T-helper 2 cell treated with Interferon-gamma antibody and Interleukin-4, amounts not matched to agents 100 ng/mL and 5 ng/mL, for 36 hours (primary cell): ENCODE measurements at regions not wholly inside any gene's neighbourhood (a gene's known extent, or its start where the extent isn't known, plus 50 kb on each side); places are given as distances from the start of the nearest gene placed in this dataset.

Experiments
- intact Hi-C: fragments of 100-400 bp; cut with micrococcal nuclease; formaldehyde crosslinking; loops from one replicate; pipeline ENCODE4 v1.15.1; 2023

- intact Hi-C loops = loop anchor here (10.0 kb wide), 1 partner anchor 625 kb away; no protein-coding TSS in a partner anchor
Observed at GRCh38 chr7:142380069-142380468, 122.2 kb upstream of the PRSS58 start.

DNA sequence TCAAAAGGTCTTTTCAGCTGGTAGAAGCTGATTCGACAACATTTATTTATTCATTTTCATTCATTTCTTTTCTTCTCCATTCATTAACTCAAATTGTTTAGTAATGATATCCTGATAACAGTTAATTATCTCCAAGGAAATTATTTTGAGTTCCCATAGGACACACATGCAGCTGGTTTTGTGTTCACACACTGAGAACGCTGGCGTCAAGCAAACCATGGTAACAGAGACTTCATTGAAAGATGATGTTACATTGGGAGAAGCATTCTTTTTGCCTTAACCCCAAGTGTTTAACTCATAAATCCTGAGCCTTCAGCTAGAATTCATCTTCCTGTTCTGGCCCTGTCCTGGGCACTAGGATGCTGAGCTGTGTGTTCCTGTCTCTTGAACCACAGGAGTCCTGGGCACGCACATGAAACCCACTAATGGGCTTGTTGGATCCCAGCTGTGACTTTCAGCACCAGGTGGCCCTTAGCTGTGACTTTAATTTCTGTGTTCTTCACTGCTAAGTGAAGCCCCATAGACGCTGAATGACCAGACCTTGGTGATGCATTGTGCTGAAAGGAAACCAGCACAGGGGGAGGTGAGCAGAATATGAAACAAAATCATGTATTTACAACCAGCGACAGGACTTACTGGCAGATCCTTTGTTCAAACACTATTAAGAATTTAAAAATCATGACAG is 121.5 kb upstream of the PRSS58 start:
- intact Hi-C loops = no loop called here

- intact Hi-C loops = no loop called here
Observed at GRCh38 chr7:142377567-142377966, 119.7 kb upstream of the PRSS58 start.

GRCh38 chr7:142376356-142376997 is 118.6 kb upstream of the PRSS58 start:
- intact Hi-C loops = no loop called here

DNA sequence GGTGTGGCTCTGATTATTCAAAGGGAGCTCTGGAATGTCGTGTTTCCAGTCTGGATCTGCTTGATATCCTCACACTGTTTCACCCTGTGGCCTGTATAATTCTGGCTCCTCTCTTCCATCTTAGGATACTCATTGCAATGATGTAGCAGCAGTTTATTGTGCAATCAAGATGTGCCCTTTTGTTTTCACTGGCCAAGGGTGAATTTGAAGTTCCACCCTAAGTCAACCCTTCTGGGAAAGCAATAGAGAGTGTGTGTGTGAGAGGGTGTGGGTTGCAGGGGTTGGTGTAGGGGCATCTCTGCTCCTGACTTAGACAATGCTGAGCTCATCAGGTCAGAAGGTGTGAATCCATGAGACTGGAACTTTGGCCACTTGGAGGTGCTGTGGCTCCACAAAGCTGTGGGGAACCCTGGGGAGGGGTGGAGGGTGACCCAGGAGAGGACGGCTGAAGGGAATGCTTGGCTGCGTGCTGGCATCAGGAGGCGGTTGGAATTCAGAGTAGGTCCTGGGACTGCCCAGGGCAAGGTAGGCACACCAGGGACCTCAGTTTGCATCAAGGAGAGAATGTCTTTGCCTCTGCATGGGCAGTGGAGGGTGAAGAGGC is 118.0 kb upstream of the PRSS58 start:
- intact Hi-C loops = no loop called here

GRCh38 chr7:142372727-142373126 is 114.9 kb upstream of the PRSS58 start:
- intact Hi-C loops = no loop called here

DNA sequence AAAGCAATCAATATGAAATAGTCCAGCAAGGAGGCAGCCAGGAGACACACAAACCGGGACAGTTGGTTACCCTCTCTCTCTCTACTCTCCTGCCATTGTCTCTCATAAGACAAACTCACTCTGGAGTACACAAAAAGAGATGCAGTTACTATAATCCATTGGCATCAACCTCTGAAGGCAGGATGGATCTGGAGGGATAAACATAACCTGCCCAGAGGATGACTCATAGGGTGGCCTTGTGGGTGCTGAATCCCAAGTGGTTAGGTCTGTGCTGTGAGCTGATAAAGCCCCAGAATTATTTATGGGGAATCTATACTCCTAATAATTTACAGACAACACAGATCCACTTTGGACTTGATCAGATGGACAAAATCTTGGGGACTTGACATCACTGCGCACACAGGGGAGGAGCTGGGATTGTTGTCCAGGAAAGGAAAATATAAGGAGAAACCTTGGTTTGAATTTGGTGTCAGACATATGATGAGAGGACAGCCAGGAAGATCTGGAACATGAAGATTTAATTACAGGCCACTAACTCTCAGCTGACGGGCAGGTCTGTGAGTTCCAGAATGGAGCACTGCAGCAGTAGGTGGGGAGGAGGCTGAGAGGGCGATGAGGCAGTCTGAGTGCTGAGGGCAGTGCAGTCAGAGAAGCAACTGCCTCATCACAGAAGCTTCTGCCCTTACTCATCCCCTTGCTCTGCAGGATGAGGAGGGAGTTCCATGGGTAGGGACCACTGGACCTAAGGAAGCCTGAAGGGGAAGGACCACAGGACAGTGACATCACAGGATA is 113.9 kb upstream of the PRSS58 start:
- intact Hi-C loops = no loop called here

- intact Hi-C loops = no loop called here
Observed at GRCh38 chr7:142365410-142365842, 107.6 kb upstream of the PRSS58 start.

DNA sequence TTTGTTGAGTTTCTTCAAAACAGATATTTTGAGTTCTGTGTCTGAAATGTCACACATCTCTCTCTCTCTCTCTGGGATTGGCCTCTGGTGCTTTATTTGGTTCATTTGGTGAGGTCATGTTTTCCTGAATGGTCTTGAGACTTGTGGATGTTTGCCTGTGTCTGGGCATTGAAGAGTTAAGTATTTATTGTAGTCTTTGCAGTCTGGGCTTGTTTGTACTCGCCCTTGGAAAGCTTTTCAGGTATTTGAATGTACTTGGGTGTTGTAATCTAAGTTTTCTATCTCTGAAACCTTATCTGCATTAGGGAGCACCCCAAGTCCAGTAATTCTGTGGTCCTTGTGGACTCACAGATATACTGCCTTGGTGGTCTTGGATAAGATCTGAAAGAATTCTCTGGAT is 106.7 kb upstream of the PRSS58 start:
- intact Hi-C loops = no loop called here

DNA sequence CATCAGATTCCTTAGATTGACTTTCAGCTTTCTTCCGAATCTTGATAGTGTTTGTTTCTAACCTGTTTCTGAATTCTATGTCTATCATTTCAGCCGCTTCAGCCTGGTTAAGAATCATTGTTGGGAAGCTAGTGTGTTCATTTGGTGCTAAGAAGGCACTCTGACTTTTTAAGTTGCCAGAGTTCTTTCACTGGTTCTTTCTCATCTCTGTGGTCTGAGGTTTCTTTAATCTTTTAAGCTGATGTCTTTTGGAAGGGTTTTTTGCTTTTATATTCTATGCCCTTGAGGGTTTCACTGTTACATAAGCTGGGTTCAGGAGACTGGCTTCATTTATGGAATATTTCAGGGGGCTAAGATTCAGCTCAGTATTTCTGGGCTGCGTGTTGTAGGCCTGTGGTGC is 104.5 kb upstream of the PRSS58 start:
- intact Hi-C loops = no loop called here

DNA sequence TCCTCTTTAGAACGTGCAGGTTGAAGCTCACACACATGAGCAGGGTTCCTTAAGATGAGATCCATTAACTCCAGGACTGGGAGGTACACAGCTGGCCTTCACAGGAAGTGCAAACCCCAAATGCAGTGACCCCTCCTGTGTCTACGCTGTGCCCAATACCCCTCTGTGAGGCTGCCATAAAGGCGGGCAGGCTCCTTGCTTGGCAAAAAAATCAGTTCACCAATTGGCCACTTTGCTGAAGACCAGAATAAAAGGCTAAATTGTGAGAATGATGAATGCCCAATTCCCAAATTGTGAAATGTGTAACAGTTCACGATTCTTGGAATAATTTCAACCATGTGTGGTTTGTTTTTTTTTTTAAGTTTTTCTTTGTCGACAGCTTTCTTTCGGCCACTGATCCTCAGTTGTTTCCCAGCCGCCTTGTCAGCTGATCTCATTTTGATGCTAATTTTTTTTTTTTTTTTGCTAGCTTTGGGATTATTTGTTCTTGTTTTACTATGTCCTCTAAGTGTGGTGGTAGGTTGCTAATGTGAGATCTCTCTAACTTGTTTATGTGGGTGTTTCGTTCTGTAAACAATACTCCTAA is 101.9 kb upstream of the PRSS58 start:
- intact Hi-C loops = no loop called here

DNA sequence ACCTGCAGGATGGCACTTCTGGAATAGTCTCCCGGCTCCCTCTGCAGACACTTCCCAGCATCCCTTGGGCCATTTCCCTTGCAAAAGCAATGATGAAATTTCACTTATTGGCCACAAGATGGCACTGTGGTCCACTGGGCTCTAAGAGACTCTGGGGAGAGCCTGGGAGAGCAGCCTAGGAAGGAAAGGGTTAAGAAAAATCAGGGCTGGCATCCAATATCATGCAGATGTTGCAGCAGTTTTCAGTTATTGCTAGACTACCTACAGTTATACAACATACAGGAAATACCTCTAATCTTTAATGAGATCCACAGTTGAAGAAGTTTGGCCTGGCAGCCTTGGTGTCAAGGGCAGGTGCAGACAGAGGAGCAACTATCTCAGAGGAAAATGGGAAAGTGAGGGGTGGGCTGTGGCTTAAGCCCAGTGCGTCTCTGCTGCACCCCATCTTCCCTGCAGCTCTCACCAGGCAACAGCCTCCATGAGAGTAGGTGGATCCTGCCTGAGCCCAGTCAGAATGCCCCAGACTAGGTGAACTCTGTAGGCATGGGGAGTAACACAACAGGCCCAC is 100.2 kb upstream of the PRSS58 start:
- intact Hi-C loops = loop anchor here (1.0 kb wide), 1 partner anchor 26 kb away; no protein-coding TSS in a partner anchor

DNA sequence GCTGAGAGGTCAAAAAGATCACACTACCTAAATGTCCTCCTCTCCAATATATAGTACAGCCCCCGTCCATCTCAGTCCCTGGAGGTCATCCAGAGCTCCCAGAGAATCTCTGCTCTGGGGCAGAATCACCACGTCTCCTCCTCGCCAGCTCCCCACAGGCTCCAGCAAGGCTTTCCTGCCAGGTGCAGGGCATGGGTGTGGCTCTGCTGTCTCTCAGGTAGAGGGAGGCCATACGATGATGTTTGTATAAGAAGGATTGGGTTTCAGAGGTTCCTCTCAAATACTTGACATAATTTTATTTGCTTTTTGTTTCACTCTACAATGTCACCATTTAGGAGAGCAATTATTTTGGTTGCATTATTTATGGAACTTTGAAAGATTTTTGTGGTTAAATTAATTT is 98.3 kb upstream of the PRSS58 start:
- intact Hi-C loops = no loop called here

GRCh38 chr7:142355328-142355727 is 97.5 kb upstream of the PRSS58 start:
- intact Hi-C loops = no loop called here

GRCh38 chr7:142353147-142354060 is 95.5 kb upstream of the PRSS58 start:
- intact Hi-C loops = no loop called here

GRCh38 chr7:142352543-142352942 is 94.7 kb upstream of the PRSS58 start:
- intact Hi-C loops = no loop called here

GRCh38 chr7:142351145-142351544 is 93.3 kb upstream of the PRSS58 start:
- intact Hi-C loops = no loop called here

GRCh38 chr7:142349670-142350405 is 92.0 kb upstream of the PRSS58 start:
- intact Hi-C loops = no loop called here

- intact Hi-C loops = no loop called here
Observed at GRCh38 chr7:142348921-142349405, 91.1 kb upstream of the PRSS58 start.
